GM19467 (cell line): ENCODE measurements at regions not wholly inside any gene's neighbourhood (a gene's known extent, or its start where the extent isn't known, plus 50 kb on each side); places are given as distances from the start of the nearest gene placed in this dataset.

Source experiments
- ATAC-seq: cut with Tn5 transposase; IDR thresholded peaks from one replicate; pipeline ENCODE4 v1.9.1; 2021; ENCODE audit warnings: mild to moderate bottlenecking, moderate library complexity; ENCODE audit not compliant: unreplicated experiment

DNA sequence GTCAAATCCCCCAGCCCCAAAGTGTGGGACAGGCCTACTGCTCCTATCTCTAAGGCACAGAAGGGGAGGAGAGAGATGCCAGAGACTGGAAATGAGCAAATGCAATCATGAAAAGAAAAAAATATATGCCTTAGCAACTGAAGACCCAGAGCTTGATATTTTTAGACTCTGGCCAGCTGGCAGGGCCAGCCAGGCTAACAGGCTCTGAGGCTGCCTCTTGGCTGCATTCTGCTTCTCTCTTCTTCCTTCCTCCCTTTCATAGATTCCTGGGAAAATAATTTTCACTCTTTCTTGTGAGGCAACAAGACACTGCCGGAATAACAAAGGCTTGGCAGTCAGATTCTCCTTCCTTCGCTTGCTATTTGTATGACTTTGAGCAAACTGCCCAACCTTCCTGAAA is 209.1 kb downstream of the RAD51AP2 start:
- ATAC-seq, result no peak

DNA sequence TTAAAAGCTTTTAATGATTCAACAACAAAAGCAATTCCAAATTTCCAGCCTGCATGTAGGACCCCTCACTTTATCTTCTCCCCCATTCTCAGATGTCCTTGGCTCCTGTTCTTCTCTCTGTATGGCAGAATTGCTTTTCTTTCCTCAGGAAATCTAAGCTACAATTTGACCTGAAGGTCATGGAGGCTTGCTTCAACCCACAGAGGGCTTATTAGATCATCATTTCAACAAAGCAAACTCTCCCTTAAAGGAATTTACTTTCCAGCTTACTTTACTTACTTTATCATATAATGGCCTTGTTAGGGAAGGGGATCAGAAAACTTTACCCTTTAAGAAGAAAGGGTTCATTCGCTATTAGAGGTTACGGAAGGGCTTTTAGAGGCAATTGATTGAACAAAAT is 211.5 kb downstream of the RAD51AP2 start:
- no peak for ATAC-seq

DNA sequence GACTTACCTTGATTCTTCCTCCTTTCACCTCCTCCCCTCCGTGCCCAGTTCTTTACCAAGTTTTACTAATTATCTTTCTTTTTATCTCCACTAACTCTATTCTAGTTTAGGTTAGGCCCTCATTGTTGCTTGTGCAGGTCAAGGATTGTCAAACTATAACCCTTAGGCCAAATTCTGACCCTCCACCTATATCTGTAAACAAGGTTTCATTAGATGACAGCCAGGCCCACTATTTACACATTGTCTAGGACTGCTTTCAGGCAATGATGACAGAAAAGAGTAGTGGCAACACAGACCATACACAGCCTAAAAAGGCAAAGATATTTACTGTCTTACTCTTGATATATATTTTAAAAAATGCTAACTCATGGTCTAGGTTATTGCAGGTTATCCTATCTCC is 212.0 kb downstream of the RAD51AP2 start:
- no peak for ATAC-seq

DNA sequence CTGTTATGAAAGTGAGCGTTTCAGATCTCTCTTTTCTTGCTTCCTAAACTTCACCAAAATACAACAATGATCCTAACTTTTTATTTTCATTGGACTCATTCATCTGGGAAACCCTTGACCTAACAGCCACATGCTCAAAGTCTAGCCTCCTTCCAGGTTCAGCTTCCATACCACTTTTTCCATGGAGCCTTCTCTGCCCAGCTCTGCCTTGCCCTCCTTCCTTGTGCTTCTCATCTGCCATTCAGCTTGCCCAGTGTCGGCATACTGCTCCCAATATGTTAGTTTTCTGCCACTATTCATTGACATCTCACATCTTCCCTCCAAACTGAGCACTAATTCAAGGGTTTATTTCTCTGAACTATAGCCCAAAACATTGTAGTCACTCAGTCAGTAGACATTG is 214.7 kb downstream of the RAD51AP2 start:
- ATAC-seq, result no peak

DNA sequence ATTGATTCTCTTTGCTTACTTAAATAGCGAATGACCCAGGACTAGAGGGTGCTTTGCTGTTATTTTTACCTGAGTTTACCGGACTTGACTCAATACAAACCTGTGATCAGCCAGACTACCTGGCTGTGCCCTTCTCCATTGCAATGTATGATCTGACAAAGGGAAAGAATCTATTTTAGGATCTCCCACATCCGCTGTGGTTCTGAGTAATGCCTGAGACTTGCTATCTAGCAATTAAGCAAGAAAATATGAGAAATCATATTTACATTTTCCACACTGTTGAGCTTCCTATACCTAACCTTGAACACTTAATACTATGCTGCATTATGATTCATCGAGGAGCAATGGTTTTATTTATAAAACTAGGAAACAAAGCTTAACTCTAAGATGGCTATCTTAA is 215.2 kb downstream of the RAD51AP2 start:
- ATAC-seq, result no peak

DNA sequence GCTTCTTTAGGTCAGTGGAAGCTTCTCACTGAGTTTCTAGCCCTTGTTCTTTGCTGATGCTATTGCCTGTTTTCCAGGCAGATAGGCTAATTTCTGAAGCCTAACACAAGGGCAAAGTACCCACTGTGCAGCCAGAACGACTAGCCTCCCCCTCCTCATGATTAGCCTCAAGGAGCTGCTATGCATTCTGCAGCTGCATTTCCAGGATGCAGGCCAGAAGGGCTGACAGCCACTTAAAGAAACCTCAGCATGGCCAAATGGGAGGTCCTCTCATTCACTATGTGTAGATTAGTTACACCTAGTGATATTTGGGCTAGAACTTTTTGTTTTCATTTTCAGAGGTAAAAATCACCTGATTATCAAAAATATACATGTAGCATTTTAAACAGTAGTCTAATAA is 216.0 kb downstream of the RAD51AP2 start:
- no peak for ATAC-seq

DNA sequence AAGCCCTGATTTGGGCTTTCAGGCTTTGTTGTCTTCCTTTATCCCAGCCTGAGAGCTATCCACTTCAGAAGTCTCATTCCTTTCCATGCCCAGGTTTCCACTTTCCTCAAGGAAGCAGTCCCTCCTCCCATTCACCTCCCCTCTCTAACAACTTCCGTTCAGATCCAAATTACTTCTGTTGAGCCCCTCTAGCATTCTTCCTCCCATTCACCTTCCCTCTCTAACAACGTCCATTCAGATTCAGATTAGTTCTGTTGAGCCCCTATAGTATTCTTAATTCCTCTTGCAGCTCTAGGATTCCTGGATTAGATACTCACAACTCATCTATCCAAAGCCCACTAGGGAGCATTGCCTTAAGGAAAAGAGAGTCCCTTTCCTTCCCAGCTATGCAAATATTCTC is 216.8 kb downstream of the RAD51AP2 start:
- no peak for ATAC-seq

DNA sequence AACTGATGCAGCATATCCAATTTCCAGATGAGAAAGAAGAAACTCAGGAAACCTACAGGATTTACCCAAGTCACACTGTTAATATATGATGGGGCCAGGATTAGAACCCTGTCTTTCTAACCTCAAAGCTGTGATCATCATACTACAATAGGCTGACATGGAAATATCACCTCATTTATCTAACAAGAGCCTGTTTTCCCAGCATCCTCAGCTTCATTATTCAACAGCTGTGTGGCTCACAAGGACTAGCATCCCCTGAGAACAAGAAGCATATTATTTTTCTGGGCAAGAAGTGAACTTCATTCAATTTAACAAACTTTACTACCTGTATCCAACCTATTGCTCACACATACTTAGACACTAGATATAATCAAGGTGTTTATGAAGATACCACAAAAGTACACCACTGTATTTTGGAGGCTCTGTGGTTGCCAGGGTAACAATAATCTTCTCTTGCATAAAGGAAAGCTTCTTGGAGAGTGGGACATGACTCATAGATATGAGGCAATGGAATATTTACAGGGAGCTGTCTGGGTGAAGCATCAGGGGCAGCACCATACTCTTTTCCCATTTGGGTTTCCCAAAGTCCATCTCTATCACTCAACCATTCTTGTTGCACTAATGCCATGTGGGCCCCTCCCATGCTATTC is 218.2 kb downstream of the RAD51AP2 start:
- no peak for ATAC-seq

DNA sequence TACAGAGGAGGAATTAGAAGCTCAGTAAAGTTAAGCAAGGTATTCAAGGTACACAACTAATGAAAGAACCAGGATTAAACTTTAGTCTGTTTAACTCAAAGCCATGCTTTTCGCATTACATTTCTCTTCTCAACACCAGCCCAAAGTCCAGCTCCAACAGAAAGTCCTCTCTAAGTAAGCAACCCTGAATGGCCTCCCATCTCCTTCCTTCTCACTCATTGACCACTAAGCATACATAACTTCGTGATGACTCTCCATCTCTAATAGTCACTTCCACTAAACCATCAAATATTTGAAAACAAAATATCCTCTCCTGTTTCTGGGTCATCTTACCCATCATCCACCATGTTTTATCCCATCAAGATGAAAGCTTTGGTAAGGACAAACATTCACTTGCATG is 219.8 kb downstream of the RAD51AP2 start:
- no peak for ATAC-seq

DNA sequence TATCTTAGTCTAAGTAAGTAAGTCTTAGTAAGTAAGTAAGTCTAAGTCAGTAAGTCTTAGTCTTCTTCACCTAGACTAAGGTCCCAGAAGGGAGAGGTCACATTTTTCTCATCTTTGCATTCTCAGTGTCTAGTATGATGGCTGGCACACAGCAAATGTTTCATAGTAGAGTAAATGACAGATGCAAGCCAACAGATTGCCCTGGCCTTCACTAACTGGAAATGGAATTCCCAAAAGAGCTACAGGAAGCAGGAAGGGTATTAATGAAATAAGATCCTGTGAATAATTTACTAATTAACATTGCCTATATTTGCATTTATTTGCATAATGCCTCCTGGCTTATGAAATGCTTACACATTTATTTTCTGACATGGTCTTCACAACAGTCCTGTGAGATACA is 221.6 kb downstream of the RAD51AP2 start:
- no peak for ATAC-seq

DNA sequence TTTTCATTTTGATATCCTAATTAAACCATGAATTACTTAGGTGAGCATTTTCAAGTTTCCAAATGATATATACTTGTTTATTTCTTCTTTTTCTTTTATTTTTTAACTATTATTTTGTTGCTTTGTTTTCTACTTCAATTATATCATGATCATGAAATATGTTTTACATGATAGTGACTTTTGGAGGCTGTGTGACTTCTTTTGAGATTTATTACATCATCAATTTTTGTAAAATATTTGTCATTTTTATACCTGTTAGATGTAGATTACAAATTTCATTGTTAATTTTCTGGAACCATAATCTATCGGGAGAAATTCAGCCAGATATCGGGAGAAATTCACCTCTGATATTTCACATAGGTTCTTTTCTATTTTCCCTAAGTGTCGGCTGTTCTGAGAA is 228.6 kb downstream of the RAD51AP2 start:
- ATAC-seq, result no peak

DNA sequence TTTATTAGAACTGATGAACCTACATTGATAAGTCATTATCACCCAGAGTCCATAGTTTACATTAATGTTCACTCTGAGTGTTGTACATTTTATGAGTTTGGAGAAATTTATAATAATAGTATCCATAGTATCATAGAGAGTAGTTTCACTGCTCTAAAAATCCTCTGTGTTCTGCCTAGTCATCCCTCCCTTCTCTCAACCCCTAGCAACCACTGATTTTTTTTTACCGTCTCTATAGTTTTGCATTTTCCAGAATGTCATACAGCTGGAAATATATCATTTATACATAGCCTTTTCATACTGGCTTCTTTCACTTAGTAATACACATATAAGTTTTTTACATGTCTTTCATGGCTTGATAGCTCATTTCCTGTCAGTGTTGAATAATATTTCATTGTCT is 231.1 kb downstream of the RAD51AP2 start:
- ATAC-seq, result no peak

DNA sequence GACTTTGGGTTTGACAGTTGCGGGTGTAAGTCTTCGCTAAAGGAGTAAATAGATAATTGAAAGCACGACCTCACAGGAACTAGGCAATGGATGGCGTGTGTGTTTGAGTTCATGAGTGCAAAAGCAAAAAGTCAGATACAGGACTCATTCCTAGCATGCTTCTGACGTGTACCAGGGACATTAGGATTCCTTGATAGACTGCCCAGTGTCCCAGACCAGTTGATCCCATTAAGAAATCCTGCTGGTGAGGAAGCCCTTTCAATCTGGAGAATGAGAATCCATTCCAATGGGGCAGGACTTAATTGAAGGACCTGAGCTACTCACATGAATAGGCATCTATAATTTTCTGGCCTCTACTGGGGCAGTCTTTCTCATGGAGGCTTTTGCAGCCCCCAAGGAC is 235.4 kb downstream of the RAD51AP2 start:
- no peak for ATAC-seq

DNA sequence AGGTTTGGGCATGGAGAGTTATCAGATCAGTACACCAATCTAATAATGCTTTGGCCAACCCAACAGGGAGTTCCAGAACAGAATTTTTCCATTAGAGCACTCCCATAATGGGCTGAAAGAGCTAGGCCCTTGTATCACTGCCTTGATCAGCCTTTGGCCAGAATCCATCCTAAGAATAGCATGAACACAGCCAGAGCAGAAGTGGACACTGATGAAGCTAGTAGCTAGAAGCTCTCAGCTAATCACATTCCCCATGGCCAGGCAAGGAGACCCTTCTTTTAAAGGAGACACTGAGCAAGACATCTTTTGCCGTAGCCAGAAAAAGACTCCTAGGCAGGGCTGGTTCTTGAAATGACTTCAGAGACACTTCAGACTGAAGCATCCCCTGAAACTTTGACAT is 236.0 kb downstream of the RAD51AP2 start:
- ATAC-seq, result no peak

DNA sequence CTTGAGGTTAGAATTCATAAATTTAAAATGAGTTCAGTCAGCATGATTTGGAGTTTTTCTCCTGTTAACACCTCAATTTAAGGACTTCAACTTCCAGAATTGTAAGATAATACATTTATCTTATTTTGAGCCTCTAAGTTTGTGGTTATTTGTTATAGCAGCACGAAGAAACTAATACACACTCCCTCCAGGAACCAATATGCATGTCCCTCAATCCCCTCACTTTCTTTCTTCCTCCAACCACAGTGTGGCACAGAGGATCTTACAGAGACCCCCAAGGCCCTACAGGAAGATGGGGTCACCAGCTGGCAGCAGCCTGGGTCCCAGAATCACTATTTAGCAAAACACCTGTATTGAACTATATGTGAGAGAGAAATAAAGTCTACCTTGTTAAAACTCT is 242.0 kb downstream of the RAD51AP2 start:
- ATAC-seq, result no peak

DNA sequence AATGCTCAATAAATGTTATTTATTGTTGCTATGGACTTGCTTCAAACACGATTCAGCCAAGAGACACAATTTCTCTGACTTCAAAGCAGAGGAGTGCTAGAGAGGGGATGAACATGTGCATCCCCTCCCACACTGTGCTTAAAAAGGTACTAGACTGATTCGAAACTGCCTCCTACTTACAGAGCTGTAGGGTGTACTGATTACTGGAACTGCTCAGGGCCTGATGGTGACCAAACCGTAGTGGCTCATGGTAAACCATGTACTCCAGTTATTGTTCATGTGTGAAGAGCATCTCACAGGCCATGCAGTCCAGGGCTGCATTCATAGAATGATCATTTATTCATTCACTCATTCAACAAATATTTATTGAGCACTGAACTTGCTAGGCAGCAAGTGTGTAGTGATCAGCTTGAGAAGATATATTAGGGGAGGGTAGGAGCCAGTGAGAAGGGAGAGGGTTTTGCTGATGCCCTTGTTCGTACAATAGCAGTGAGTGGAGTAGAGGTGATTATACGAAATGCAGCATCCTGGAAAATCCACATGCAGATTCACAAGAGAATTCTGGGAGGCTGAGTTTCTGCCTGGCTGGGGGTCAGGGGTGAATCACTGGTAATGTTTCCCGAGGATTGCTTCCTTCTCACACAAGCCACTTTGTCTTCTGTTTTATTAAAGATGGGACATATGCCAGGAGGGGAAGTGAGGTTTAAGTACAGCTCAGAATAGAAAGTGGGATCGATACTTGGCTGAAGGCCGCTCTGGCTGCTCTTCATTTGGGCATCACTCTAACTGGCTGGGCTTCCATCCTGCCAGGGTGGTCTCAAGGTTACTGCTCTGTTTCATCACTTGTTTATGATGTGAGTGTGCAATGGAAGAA is 245.4 kb downstream of the RAD51AP2 start:
- ATAC-seq, result no peak

DNA sequence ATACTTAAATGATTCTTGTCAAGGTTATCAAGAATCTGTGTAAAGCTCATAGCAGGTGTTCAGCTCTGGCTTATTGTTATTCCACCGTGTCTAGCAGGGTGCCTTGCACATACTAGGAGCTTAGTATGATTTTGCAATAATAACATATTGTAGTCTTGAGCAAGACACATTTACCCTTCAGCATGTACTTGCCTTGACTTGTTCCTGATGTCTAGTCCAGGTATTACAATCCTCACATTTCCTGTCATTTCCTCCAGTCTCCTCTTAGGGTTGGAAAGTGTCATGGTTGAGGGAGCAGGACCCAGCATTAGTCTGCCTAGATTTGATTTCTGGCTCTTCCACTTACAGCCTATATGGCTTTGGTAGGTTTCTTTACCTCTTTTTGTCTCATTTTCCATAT is 246.1 kb downstream of the RAD51AP2 start:
- ATAC-seq, result no peak

DNA sequence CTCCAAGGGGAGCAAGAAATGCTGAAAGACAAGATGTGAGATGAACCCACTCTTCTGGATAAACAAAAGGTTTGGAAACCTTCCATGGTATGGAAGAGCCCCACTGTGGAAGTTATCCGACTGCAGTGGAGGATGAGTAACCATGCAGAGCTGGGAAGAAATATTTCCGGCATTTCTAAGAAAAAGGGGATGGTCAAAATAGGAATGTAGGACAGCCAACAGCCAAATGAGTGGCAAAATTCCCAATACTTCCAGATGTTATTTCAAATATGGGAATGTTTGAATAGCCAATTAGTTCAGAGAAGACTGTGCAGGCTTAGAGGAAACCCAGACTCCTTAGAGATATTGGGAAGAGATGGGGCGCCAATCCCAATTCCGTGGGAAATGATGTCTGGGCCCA is 246.8 kb downstream of the RAD51AP2 start:
- ATAC-seq, result no peak

DNA sequence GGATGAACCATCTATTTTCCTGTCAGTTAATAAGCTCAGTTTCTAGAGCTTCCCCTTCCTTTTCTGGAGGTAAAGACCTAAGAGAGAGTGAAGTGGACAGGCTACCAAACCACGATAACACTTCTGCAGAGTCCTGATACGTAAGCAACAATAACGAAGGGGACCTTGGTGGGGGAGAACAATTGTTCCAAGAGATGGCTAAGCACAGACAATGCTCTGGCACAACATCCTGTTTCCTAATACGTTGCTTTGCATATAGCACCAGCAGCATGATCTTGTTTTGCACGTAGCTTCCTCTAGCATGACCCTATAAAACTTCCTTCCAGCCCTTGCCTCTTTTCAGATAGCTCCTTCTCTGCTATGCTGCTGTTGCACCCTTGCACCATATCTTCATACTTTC is 247.3 kb downstream of the RAD51AP2 start:
- no peak for ATAC-seq

DNA sequence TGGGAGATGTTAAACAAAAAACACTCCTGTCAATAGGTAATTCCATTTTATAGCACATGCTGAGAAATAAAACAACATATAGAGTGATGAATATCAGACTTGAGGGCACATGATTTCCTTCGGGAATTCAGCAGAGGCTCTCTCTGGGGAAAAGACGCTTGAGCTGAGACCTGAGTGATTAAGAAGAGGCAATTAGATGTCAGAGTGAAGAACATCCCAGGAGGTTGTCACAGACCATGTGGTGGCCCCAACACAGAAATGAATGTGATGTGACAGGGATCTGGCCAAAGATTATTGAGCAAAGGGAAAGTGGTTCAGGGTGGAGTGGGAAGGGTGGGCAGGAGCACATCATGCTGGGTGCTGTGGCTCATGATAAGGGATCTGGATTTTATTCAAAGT is 254.7 kb downstream of the RAD51AP2 start:
- ATAC-seq, result no peak

DNA sequence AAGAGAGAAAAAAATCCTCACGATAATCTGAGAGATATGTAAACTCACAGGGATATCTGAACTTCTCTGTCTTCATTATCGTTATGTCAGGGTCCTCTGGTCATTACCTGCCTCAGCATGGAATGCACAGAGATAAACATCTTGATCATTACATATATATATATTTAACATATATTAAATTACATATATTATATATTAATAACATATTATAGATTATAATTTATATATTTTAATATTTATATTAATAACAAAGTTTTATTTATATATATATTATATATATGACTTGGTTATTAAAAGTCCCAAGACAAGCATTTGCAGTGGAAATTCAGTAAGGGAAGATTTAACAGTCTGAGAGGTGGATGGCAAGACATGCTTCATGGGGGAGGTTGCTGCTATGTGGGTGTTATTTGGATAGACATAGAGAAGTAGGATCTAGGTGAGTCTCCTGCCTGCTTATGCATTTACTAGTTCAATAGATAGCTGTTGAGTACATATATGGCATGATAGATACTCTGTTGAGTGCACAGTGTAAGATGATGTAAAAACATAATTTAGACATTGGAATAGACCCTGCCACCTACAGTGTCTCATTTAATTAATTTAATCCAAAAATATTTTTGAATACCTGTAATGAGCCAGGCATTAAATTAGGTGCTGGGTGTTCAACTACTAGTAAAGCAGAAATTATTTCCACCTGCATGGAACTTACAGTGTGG is 255.2 kb downstream of the RAD51AP2 start:
- no peak for ATAC-seq

DNA sequence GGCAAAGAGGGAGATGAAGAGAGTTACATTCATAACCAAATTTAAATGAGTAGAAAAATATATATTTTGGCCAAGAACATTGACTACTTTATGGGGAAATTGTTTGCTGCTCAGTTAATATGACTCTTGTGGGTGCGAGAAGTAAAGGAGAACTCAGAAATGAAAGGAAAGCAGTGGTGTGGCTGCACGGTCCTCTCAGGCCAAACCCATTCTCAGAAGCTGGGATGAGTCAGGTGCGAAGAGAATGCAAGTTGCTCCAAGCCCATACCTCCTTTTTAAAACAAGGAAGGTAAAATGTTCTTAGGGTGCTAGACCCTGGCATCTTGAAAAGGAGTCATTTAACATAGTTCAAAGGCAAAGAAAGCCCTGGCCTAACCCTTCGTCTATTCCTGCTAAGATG is 258.6 kb downstream of the RAD51AP2 start:
- no peak for ATAC-seq
